GM23338 (cell line): ENCODE measurements at regions not wholly inside any gene's neighbourhood (a gene's known extent, or its start where the extent isn't known, plus 50 kb on each side); places are given as distances from the start of the nearest gene placed in this dataset.

ENCODE experiments used
- ATAC-seq: fragments of 200-7000 bp; cut with Tn5 transposase; 3 replicates; pipeline ENCODE4 v1.9.1; 2020
- DNase-seq: peaks from one replicate; pipeline ENCODE4 v3.0.0-alpha.2; 2015; ENCODE audit warnings: low spot score
- H2AFZ ChIP-seq: fragments of 200-600 bp; sonication (generic); 2 replicates; pipeline ENCODE4 v1.8.0; 2016; ENCODE audit warnings: antibody characterized with exemption, mild to moderate bottlenecking, moderate library complexity
- H3F3A ChIP-seq: fragments of 200-600 bp; sonication (generic); replicated peaks from 2 replicates; pipeline ENCODE4 v1.8.0; 2017; ENCODE audit warnings: antibody characterized with exemption, mixed run types, low read depth
- H3K27ac ChIP-seq: fragments of 200-600 bp; sonication (generic); 2 replicates; pipeline ENCODE4 v1.6.1; 2016; ENCODE audit warnings: low read depth
- H3K27me3 ChIP-seq: fragments of 200-600 bp; sonication (generic); 2 replicates; pipeline ENCODE4 v1.8.0; 2016; ENCODE audit warnings: mild to moderate bottlenecking, mixed run types, moderate library complexity; ENCODE audit not compliant: insufficient read depth
- H3K36me3 ChIP-seq: fragments of 200-600 bp; sonication (generic); 2 replicates; pipeline ENCODE4 v1.8.0; 2016; ENCODE audit warnings: mild to moderate bottlenecking; ENCODE audit not compliant: insufficient read depth
- H3K4me1 ChIP-seq: fragments of 200-600 bp; sonication (generic); 2 replicates; pipeline ENCODE4 v1.8.0; 2016; ENCODE audit warnings: mild to moderate bottlenecking, moderate library complexity; ENCODE audit not compliant: insufficient read depth
- H3K4me2 ChIP-seq: fragments of 200-600 bp; sonication (generic); 2 replicates; pipeline ENCODE4 v1.7.1; 2017; ENCODE audit warnings: mixed run types
- H3K4me3 ChIP-seq: fragments of 200-600 bp; sonication (generic); 2 replicates; pipeline ENCODE4 v1.6.1; 2016; ENCODE audit warnings: mixed run types
- H3K79me2 ChIP-seq: fragments of 200-600 bp; sonication (generic); replicated peaks from 2 replicates; pipeline ENCODE4 v1.8.0; 2017; ENCODE audit warnings: mild to moderate bottlenecking; ENCODE audit not compliant: insufficient read depth
- H3K9me2 ChIP-seq: fragments of 200-600 bp; sonication (generic); 2 replicates; pipeline ENCODE4 v1.8.0; 2017; ENCODE audit not compliant: insufficient read depth
- H4K20me1 ChIP-seq: fragments of 200-600 bp; sonication (generic); replicated peaks from 2 replicates; pipeline ENCODE4 v1.8.0; 2017; ENCODE audit warnings: mild to moderate bottlenecking; ENCODE audit not compliant: insufficient read depth
- H3K27ac Mint-ChIP-seq: 2 replicates; pipeline ENCODE4 v1.8.0; 2020; ENCODE audit warnings: inconsistent platforms, mild to moderate bottlenecking, moderate library complexity, mixed read lengths
- H3K27me3 Mint-ChIP-seq: 3 replicates; pipeline ENCODE4 v1.8.0; 2022; ENCODE audit warnings: low read depth, mild to moderate bottlenecking, moderate library complexity, mixed read lengths, inconsistent platforms; ENCODE audit not compliant: insufficient read depth, poor library complexity
- H3K36me3 Mint-ChIP-seq: 3 replicates; pipeline ENCODE4 v1.8.0; 2021; ENCODE audit warnings: low read depth, mild to moderate bottlenecking, inconsistent platforms, moderate library complexity, mixed read lengths
- H3K4me1 Mint-ChIP-seq: 3 replicates; pipeline ENCODE4 v1.8.0; 2020; ENCODE audit warnings: mild to moderate bottlenecking, inconsistent platforms, mixed read lengths
- H3K4me3 Mint-ChIP-seq: 3 replicates; pipeline ENCODE4 v1.8.0; 2021; ENCODE audit warnings: moderate library complexity, mild to moderate bottlenecking, inconsistent platforms, mixed read lengths
- H3K9me3 Mint-ChIP-seq: 3 replicates; pipeline ENCODE4 v1.8.0; 2020; ENCODE audit warnings: moderate library complexity, mild to moderate bottlenecking, inconsistent platforms, mixed read lengths
- EZH2phosphoT487 ChIP-seq: fragments of 200-600 bp; sonication (generic); IDR thresholded peaks from one replicate; pipeline ENCODE4 v1.8.1; 2018; ENCODE audit warnings: antibody characterized with exemption; ENCODE audit not compliant: unreplicated experiment
- JUNB ChIP-seq: IDR thresholded peaks from one replicate; pipeline ENCODE4 v1.6.1; 2016; ENCODE audit warnings: antibody characterized with exemption; ENCODE audit not compliant: unreplicated experiment
- NANOG ChIP-seq: IDR thresholded peaks from 2 replicates; pipeline ENCODE4 v1.6.1; 2016; ENCODE audit warnings: antibody characterized with exemption, borderline replicate concordance
- POLR2AphosphoS5 ChIP-seq: IDR thresholded peaks from 2 replicates; pipeline ENCODE4 v1.6.1; 2016; ENCODE audit warnings: antibody characterized with exemption, low read depth
- STAT1 ChIP-seq: IDR thresholded peaks from one replicate; pipeline ENCODE4 v1.6.1; 2016; ENCODE audit warnings: antibody characterized with exemption; ENCODE audit not compliant: unreplicated experiment
- ZNF114 ChIP-seq: fragments of 250-450 bp; sonication (Bioruptor Pico); IDR thresholded peaks from 2 replicates; pipeline ENCODE4 v1.5.0; 2020; ENCODE audit warnings: mild to moderate bottlenecking, moderate library complexity
- TF ChIP-seq, protein P1 (sequence below): IDR thresholded peaks from one replicate; pipeline ENCODE4 v1.6.1; 2018; ENCODE audit warnings: antibody characterized with exemption; ENCODE audit not compliant: unreplicated experiment
- TF ChIP-seq, protein P2 (sequence below): fragments of 250-450 bp; sonication (Bioruptor Pico); IDR thresholded peaks from 2 replicates; pipeline ENCODE4 v1.5.0; 2020; ENCODE audit warnings: mild to moderate bottlenecking, moderate library complexity

DNA sequence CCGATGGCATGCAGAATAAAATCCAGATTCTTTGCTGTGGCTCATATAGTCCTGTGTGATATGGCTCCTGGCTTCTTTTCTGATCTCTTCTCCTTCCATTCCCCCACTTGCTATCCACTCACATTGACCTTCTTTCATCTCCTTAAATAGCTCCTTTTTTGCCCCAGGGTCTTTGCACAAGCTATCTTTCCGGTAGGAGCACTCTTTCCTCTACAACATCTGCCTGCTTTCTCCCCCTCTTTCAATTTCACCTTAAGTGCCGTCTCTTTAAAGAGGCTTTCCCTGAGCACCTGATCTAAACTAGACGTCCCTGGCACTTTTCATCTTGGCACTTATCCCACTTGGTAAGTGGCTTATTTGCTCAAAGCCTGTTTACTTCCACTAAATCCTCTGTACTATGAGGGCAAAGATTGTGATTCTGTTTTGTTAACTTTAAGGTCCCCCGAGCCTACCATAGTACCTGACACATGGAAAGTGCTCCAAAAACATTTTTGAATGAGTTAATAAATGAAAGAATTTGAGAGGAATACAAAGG is 323.3 kb upstream of the TLE3 start:
- H3K9me2 ChIP-seq = no peaks in the 10 kb centered on the region; the same call in 1 of the 2 replicates
- no peak for TF ChIP-seq JUNB
- TF ChIP-seq STAT1 = no peak
- no peak for TF ChIP-seq EZH2phosphoT487
- no peak for TF ChIP-seq NANOG
- TF ChIP-seq, protein P1, sequence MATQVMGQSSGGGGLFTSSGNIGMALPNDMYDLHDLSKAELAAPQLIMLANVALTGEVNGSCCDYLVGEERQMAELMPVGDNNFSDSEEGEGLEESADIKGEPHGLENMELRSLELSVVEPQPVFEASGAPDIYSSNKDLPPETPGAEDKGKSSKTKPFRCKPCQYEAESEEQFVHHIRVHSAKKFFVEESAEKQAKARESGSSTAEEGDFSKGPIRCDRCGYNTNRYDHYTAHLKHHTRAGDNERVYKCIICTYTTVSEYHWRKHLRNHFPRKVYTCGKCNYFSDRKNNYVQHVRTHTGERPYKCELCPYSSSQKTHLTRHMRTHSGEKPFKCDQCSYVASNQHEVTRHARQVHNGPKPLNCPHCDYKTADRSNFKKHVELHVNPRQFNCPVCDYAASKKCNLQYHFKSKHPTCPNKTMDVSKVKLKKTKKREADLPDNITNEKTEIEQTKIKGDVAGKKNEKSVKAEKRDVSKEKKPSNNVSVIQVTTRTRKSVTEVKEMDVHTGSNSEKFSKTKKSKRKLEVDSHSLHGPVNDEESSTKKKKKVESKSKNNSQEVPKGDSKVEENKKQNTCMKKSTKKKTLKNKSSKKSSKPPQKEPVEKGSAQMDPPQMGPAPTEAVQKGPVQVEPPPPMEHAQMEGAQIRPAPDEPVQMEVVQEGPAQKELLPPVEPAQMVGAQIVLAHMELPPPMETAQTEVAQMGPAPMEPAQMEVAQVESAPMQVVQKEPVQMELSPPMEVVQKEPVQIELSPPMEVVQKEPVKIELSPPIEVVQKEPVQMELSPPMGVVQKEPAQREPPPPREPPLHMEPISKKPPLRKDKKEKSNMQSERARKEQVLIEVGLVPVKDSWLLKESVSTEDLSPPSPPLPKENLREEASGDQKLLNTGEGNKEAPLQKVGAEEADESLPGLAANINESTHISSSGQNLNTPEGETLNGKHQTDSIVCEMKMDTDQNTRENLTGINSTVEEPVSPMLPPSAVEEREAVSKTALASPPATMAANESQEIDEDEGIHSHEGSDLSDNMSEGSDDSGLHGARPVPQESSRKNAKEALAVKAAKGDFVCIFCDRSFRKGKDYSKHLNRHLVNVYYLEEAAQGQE = no peak
- no peak for TF ChIP-seq POLR2AphosphoS5
- TF ChIP-seq ZNF114 (CRISPR knock-in tag) = no peak
- TF ChIP-seq, protein P2, sequence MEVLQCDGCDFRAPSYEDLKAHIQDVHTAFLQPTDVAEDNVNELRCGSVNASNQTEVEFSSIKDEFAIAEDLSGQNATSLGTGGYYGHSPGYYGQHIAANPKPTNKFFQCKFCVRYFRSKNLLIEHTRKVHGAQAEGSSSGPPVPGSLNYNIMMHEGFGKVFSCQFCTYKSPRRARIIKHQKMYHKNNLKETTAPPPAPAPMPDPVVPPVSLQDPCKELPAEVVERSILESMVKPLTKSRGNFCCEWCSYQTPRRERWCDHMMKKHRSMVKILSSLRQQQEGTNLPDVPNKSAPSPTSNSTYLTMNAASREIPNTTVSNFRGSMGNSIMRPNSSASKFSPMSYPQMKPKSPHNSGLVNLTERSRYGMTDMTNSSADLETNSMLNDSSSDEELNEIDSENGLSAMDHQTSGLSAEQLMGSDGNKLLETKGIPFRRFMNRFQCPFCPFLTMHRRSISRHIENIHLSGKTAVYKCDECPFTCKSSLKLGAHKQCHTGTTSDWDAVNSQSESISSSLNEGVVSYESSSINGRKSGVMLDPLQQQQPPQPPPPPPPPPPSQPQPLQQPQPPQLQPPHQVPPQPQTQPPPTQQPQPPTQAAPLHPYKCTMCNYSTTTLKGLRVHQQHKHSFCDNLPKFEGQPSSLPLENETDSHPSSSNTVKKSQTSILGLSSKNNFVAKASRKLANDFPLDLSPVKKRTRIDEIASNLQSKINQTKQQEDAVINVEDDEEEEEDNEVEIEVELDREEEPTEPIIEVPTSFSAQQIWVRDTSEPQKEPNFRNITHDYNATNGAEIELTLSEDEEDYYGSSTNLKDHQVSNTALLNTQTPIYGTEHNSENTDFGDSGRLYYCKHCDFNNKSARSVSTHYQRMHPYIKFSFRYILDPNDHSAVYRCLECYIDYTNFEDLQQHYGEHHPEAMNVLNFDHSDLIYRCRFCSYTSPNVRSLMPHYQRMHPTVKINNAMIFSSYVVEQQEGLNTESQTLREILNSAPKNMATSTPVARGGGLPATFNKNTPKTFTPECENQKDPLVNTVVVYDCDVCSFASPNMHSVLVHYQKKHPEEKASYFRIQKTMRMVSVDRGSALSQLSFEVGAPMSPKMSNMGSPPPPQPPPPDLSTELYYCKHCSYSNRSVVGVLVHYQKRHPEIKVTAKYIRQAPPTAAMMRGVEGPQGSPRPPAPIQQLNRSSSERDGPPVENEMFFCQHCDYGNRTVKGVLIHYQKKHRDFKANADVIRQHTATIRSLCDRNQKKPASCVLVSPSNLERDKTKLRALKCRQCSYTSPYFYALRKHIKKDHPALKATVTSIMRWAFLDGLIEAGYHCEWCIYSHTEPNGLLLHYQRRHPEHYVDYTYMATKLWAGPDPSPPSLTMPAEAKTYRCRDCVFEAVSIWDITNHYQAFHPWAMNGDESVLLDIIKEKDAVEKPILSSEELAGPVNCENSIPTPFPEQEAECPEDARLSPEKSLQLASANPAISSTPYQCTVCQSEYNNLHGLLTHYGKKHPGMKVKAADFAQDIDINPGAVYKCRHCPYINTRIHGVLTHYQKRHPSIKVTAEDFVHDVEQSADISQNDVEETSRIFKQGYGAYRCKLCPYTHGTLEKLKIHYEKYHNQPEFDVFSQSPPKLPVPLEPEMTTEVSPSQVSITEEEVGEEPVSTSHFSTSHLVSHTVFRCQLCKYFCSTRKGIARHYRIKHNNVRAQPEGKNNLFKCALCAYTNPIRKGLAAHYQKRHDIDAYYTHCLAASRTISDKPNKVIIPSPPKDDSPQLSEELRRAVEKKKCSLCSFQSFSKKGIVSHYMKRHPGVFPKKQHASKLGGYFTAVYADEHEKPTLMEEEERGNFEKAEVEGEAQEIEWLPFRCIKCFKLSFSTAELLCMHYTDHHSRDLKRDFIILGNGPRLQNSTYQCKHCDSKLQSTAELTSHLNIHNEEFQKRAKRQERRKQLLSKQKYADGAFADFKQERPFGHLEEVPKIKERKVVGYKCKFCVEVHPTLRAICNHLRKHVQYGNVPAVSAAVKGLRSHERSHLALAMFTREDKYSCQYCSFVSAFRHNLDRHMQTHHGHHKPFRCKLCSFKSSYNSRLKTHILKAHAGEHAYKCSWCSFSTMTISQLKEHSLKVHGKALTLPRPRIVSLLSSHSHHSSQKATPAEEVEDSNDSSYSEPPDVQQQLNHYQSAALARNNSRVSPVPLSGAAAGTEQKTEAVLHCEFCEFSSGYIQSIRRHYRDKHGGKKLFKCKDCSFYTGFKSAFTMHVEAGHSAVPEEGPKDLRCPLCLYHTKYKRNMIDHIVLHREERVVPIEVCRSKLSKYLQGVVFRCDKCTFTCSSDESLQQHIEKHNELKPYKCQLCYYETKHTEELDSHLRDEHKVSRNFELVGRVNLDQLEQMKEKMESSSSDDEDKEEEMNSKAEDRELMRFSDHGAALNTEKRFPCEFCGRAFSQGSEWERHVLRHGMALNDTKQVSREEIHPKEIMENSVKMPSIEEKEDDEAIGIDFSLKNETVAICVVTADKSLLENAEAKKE = no peak
- H3K79me2 ChIP-seq = no peaks in the 10 kb centered on the region
- H3K4me2 ChIP-seq = no peak overlapping the region
- ATAC-seq (no peak), DNase-seq (no peak)
- Mint-ChIP-seq H3K9me3 (no peaks in the 10 kb centered on the region), H3K27me3 (peaks cover 12% of the 10 kb centered on the region), H3K4me3 (no peak overlapping the region), H3K4me1 (peaks cover 10% of the 10 kb centered on the region; the same call in 2 of the 3 replicates), H3K27ac (no peak overlapping the region), H3K36me3 (no peaks in the 10 kb centered on the region)
- H3K36me3 ChIP-seq = no peaks in the 10 kb centered on the region
- H3F3A ChIP-seq = no peaks in the 10 kb centered on the region
- H3K27ac ChIP-seq = no peak overlapping the region
- H3K4me3 ChIP-seq = no peak overlapping the region
- no peak overlapping the region; the same call in 1 of the 2 replicates for H2AFZ ChIP-seq
- no peaks in the 10 kb centered on the region for H3K4me1 ChIP-seq
- H4K20me1 ChIP-seq = no peaks in the 10 kb centered on the region
- H3K27me3 ChIP-seq = no peaks in the 10 kb centered on the region
